HCT116 (cell line): ENCODE measurements at regions not wholly inside any gene's neighbourhood (a gene's known extent, or its start where the extent isn't known, plus 50 kb on each side); places are given as distances from the start of the nearest gene placed in this dataset.

Source experiments
- EZH2 ChIP-seq: fragments of 200-600 bp; sonication (generic); IDR thresholded peaks from 2 replicates; pipeline ENCODE4 v1.6.1; 2017; ENCODE audit warnings: antibody characterized with exemption, mixed run types
- EZH2phosphoT487 ChIP-seq: fragments of 200-600 bp; IDR thresholded peaks from 2 replicates; pipeline ENCODE4 v1.6.1; 2018; ENCODE audit warnings: antibody characterized with exemption, borderline replicate concordance
- JUND ChIP-seq: IDR thresholded peaks from 2 replicates; pipeline ENCODE4 v1.6.1; 2012
- POLR2A ChIP-seq: IDR thresholded peaks from 2 replicates; pipeline ENCODE4 v1.7.0; 2011; ENCODE audit warnings: borderline replicate concordance; ENCODE audit not compliant: insufficient read depth, insufficient read length; ENCODE audit errors: extremely low read depth
- POLR2AphosphoS5 ChIP-seq: IDR thresholded peaks from 2 replicates; pipeline ENCODE4 v1.6.1; 2011; ENCODE audit warnings: mild to moderate bottlenecking, low read depth, low read length, moderate library complexity
- RAD21 ChIP-seq: IDR thresholded peaks from 2 replicates; pipeline ENCODE4 v1.6.1; 2012; ENCODE audit warnings: low read depth, mild to moderate bottlenecking
- SIN3A ChIP-seq: IDR thresholded peaks from 2 replicates; pipeline ENCODE4 v1.6.1; 2012; ENCODE audit warnings: low read depth
- SP1 ChIP-seq: IDR thresholded peaks from 2 replicates; pipeline ENCODE4 v1.6.1; 2012; ENCODE audit warnings: low read depth
- TCF7L2 ChIP-seq: IDR thresholded peaks from 2 replicates; pipeline ENCODE4 v1.7.0; 2011; ENCODE audit warnings: borderline replicate concordance, inconsistent platforms; ENCODE audit not compliant: insufficient read depth, insufficient read length; ENCODE audit errors: extremely low read depth
- TF ChIP-seq, protein P1 (sequence below), 3 experiments: fragments of 200-600 bp in 1 of 3; sonication (generic) in 1 of 3; IDR thresholded peaks in 2 of 3; conservative IDR thresholded peaks in 1 of 3; 2 replicates each; pipeline ENCODE4 v1.5.1; 2012 to 2017; ENCODE audit warnings: low read depth in 2 of 3, low read length in 2 of 3, antibody characterized with exemption in 1 of 3, borderline replicate concordance in 1 of 3, control low read depth in 1 of 3, mild to moderate bottlenecking in 1 of 3, mixed read lengths in 1 of 3, mixed run types in 1 of 3, moderate library complexity in 1 of 3; ENCODE audit not compliant: insufficient read depth in 1 of 3
- TF ChIP-seq, protein P2 (sequence below): IDR thresholded peaks from 2 replicates; pipeline ENCODE4 v1.6.1; 2012
- TF ChIP-seq, protein P3 (sequence below): IDR thresholded peaks from 2 replicates; pipeline ENCODE4 v1.6.1; 2012; ENCODE audit warnings: low read depth
- TF ChIP-seq, protein P4 (sequence below): IDR thresholded peaks from 2 replicates; pipeline ENCODE4 v1.6.1; 2011; ENCODE audit warnings: mild to moderate bottlenecking, low read length, moderate library complexity; ENCODE audit not compliant: insufficient replicate concordance; ENCODE audit errors: extremely low read depth

DNA sequence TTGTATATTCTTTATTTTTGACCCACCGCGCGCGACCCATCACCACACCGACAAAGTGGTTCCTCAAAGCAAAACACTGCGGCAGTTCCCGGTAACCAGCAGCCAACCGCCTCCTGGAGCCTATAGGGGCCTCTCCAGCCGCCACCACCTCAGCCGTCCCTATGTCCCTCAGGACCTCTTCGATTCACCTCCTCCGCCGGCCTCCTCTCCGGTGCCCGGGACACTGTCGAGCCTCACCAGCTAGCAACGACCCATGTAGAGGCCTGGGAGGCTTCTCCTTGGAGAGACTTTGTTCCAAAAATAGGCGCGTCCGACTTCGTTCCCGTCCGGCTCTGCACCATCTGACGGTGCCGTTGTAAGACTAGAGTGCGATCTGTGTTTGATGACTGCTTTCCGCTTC lies 158.8 kb downstream of the HGF start:
- TF ChIP-seq POLR2A, result no peak
- TF ChIP-seq, protein P1, sequence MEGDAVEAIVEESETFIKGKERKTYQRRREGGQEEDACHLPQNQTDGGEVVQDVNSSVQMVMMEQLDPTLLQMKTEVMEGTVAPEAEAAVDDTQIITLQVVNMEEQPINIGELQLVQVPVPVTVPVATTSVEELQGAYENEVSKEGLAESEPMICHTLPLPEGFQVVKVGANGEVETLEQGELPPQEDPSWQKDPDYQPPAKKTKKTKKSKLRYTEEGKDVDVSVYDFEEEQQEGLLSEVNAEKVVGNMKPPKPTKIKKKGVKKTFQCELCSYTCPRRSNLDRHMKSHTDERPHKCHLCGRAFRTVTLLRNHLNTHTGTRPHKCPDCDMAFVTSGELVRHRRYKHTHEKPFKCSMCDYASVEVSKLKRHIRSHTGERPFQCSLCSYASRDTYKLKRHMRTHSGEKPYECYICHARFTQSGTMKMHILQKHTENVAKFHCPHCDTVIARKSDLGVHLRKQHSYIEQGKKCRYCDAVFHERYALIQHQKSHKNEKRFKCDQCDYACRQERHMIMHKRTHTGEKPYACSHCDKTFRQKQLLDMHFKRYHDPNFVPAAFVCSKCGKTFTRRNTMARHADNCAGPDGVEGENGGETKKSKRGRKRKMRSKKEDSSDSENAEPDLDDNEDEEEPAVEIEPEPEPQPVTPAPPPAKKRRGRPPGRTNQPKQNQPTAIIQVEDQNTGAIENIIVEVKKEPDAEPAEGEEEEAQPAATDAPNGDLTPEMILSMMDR (IDR thresholded peaks at IDR 0.05 in 2 of 3, conservative IDR thresholded peaks at IDR 0.05 in 1 of 3; ENCODE audit: borderline replicate concordance in 1 of 3, insufficient read depth in 1 of 3, low read depth in 2 of 3, low read length in 2 of 3), result no peak
- no peak for TF ChIP-seq EZH2phosphoT487
- TF ChIP-seq, protein P2, sequence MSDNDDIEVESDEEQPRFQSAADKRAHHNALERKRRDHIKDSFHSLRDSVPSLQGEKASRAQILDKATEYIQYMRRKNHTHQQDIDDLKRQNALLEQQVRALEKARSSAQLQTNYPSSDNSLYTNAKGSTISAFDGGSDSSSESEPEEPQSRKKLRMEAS, result no peak
- no peak for TF ChIP-seq JUND
- TF ChIP-seq TCF7L2, result no peak
- no peak for TF ChIP-seq SP1
- no peak for TF ChIP-seq RAD21
- TF ChIP-seq EZH2, result no peak
- TF ChIP-seq POLR2AphosphoS5, result no peak
- TF ChIP-seq SIN3A, result no peak
- TF ChIP-seq, protein P3, sequence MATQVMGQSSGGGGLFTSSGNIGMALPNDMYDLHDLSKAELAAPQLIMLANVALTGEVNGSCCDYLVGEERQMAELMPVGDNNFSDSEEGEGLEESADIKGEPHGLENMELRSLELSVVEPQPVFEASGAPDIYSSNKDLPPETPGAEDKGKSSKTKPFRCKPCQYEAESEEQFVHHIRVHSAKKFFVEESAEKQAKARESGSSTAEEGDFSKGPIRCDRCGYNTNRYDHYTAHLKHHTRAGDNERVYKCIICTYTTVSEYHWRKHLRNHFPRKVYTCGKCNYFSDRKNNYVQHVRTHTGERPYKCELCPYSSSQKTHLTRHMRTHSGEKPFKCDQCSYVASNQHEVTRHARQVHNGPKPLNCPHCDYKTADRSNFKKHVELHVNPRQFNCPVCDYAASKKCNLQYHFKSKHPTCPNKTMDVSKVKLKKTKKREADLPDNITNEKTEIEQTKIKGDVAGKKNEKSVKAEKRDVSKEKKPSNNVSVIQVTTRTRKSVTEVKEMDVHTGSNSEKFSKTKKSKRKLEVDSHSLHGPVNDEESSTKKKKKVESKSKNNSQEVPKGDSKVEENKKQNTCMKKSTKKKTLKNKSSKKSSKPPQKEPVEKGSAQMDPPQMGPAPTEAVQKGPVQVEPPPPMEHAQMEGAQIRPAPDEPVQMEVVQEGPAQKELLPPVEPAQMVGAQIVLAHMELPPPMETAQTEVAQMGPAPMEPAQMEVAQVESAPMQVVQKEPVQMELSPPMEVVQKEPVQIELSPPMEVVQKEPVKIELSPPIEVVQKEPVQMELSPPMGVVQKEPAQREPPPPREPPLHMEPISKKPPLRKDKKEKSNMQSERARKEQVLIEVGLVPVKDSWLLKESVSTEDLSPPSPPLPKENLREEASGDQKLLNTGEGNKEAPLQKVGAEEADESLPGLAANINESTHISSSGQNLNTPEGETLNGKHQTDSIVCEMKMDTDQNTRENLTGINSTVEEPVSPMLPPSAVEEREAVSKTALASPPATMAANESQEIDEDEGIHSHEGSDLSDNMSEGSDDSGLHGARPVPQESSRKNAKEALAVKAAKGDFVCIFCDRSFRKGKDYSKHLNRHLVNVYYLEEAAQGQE, result no peak
- TF ChIP-seq, protein P4, sequence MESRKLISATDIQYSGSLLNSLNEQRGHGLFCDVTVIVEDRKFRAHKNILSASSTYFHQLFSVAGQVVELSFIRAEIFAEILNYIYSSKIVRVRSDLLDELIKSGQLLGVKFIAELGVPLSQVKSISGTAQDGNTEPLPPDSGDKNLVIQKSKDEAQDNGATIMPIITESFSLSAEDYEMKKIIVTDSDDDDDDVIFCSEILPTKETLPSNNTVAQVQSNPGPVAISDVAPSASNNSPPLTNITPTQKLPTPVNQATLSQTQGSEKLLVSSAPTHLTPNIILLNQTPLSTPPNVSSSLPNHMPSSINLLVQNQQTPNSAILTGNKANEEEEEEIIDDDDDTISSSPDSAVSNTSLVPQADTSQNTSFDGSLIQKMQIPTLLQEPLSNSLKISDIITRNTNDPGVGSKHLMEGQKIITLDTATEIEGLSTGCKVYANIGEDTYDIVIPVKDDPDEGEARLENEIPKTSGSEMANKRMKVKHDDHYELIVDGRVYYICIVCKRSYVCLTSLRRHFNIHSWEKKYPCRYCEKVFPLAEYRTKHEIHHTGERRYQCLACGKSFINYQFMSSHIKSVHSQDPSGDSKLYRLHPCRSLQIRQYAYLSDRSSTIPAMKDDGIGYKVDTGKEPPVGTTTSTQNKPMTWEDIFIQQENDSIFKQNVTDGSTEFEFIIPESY, result no peak
